ENCODE measurements at regions not wholly inside any gene's neighbourhood (a gene's known extent, or its start where the extent isn't known, plus 50 kb on each side); places are given as distances from the start of the nearest gene placed in this dataset.

DNA sequence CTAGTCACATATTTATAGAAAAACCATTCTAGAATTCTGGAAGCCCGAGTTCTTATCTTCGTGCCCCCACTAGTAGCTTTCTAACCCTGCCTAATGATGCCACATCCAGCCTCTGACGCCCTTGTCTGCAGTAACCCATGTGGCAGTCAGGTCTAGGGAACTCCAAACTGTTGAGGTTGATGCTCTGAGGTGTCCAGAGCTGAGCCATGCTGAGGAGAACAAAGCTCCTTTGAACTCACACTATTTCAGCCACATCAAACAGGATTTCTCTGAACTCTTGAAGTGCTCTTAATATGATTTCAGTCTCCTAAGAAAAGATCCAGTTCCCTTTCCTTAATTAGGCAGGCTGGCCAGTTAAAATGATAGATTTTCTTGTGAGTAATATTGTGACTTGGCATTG, 150.5 kb upstream of the ST8SIA2 start:
- H3K27me3 ChIP-seq (replicated peaks; ENCODE audit: control insufficient read depth, insufficient read depth, low read length) = no peaks in the 10 kb centered on the region
- TF ChIP-seq, protein P1, sequence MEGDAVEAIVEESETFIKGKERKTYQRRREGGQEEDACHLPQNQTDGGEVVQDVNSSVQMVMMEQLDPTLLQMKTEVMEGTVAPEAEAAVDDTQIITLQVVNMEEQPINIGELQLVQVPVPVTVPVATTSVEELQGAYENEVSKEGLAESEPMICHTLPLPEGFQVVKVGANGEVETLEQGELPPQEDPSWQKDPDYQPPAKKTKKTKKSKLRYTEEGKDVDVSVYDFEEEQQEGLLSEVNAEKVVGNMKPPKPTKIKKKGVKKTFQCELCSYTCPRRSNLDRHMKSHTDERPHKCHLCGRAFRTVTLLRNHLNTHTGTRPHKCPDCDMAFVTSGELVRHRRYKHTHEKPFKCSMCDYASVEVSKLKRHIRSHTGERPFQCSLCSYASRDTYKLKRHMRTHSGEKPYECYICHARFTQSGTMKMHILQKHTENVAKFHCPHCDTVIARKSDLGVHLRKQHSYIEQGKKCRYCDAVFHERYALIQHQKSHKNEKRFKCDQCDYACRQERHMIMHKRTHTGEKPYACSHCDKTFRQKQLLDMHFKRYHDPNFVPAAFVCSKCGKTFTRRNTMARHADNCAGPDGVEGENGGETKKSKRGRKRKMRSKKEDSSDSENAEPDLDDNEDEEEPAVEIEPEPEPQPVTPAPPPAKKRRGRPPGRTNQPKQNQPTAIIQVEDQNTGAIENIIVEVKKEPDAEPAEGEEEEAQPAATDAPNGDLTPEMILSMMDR (IDR thresholded peaks at IDR 0.05; ENCODE audit: insufficient read depth, low read length, poor library complexity, severe bottlenecking) = no peak
- H3K36me3 ChIP-seq (ENCODE audit: control insufficient read depth, insufficient read depth, low read length) = no peaks in the 10 kb centered on the region
- no peak overlapping the region for H3K4me3 ChIP-seq (replicated peaks; ENCODE audit: low read depth, low read length)
- no peak for DNase-seq (ENCODE audit: extremely low read depth, insufficient read length)

DNA sequence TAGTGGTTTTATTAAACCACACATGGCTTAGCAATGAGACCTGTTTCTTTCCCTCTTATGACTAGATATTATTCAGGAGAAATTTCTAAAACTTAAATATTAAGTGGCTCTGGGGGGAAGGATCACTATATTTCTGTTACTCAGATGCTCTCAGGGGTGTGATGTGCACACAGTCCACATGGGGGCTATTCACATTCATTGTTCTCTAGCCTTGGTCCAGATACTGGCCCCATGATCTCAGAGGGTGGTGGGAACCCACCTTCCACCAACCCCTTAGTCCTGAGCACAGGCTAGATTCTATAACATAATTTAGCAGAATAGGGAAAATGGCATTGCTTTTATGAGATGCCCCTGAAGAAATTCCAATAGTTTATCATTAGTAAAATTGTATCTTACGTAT, 149.0 kb upstream of the ST8SIA2 start:
- H3K36me3 ChIP-seq (ENCODE audit: control insufficient read depth, insufficient read depth, low read length) = no peaks in the 10 kb centered on the region
- H3K4me3 ChIP-seq (replicated peaks; ENCODE audit: low read depth, low read length) = no peak overlapping the region
- TF ChIP-seq, protein P1 (IDR thresholded peaks at IDR 0.05; ENCODE audit: insufficient read depth, low read length, poor library complexity, severe bottlenecking) = peak; percentile 16
- no peak for DNase-seq (ENCODE audit: extremely low read depth, insufficient read length)
- no peaks in the 10 kb centered on the region for H3K27me3 ChIP-seq (replicated peaks; ENCODE audit: control insufficient read depth, insufficient read depth, low read length)

DNA sequence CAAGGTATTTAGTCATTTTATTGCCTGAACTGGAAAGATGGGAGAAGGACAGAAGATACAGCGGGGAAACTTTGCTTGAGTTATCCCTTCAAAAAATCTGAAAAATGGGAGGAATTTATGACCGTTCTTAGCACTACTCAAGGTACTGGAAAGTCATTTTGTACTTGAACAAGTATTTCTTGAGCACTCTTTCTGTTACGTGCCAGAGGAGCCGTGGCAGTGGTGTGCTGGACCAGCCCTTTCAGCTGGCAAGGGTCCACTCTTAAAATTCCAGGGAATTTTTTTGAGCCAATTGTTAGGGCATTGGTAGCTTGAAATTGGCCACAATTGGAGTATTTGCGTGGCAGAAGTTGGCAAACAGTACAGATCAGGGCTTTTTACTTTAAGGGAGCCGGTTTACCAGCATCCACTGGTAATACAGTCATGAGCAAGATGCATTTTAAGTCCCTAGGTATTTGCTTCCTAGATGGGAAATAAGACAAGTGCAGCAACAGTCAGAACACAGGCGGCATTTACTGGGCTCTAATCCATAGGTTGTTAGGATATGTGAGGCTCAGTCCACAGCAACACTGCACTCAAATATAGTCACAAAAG, 145.9 kb upstream of the ST8SIA2 start:
- Histone ChIP-seq H3K27me3 (replicated peaks; ENCODE audit: control insufficient read depth, insufficient read depth, low read length) (no peaks in the 10 kb centered on the region), H3K4me3 (replicated peaks; ENCODE audit: low read depth, low read length) (no peak overlapping the region), H3K36me3 (ENCODE audit: control insufficient read depth, insufficient read depth, low read length) (no peaks in the 10 kb centered on the region)
- no peak for DNase-seq (ENCODE audit: extremely low read depth, insufficient read length)
- TF ChIP-seq, protein P1 (IDR thresholded peaks at IDR 0.05; ENCODE audit: insufficient read depth, low read length, poor library complexity, severe bottlenecking) = no peak

DNA sequence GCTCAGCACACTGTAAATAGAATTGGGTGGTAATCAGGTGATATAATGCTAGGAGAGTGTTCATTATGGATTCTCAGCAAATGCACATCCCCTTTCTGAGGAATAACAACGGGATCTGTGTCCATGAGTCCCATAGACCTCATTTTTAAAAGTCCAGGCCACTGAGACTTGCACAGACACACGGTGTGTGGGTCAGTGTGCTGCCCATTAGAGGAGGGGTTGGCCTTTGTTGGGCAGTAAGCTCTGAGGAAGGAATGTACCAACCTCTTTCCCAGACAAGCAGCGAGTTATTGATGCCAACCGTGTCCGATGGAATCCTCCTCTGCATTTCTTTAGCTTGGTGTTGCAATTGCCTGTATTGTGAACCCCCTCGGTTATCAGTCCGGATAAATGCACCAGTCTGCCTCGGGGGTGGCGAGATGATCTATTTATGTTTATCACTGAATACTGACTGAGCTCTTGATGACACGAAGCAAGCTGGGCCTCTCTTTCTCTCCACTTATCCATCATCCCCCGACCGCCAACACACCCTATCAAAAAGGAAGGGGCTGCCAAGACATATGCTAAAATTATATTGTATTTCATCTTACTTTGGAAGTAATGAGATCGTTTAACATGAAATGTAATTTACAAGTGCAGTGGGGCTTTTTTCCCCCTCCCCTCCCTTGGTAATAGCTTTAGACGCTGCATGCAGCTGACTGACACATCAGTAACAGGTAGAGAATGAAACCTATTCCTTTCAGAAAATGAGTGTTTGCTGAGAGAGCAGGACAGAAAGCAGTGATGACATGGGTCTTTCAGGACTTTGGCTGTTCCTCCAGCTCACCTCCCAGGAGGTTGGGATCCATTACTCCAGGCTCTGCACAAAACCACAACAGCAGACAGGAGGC, 126.6 kb upstream of the ST8SIA2 start:
- Histone ChIP-seq H3K36me3 (ENCODE audit: control insufficient read depth, insufficient read depth, low read length) (no peaks in the 10 kb centered on the region), H3K4me3 (replicated peaks; ENCODE audit: low read depth, low read length) (no peak overlapping the region), H3K27me3 (replicated peaks; ENCODE audit: control insufficient read depth, insufficient read depth, low read length) (no peaks in the 10 kb centered on the region)
- TF ChIP-seq, protein P1 (IDR thresholded peaks at IDR 0.05; ENCODE audit: insufficient read depth, low read length, poor library complexity, severe bottlenecking) = no peak
- DNase-seq (ENCODE audit: extremely low read depth, insufficient read length) = no peak

DNA sequence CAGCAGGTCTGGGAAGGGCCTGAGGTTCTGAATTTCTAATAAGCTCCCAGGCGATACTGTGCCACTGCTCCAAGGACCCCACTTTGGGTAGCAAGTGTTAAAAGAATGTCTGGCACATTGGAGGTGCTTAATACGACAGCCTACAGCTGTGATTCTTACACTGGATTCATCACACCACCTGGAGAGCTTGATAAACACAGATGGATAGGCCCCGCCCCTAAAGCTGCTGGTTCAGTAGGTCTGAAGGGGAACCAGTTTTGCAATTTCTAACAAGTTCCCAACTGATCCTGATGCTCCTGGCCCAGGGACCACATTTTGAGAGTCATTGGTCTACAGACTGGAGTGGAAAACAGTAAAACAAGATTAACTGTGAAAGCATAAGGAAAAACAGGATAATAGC, 124.8 kb upstream of the ST8SIA2 start:
- TF ChIP-seq, protein P1 (IDR thresholded peaks at IDR 0.05; ENCODE audit: insufficient read depth, low read length, poor library complexity, severe bottlenecking) = no peak
- DNase-seq (ENCODE audit: extremely low read depth, insufficient read length) = no peak
- no peak overlapping the region for H3K4me3 ChIP-seq (replicated peaks; ENCODE audit: low read depth, low read length)
- H3K27me3 ChIP-seq (replicated peaks; ENCODE audit: control insufficient read depth, insufficient read depth, low read length) = no peaks in the 10 kb centered on the region; the same call in 1 of the 2 replicates
- H3K36me3 ChIP-seq (ENCODE audit: control insufficient read depth, insufficient read depth, low read length) = no peaks in the 10 kb centered on the region

All from GM06990 (cell line).